HepG2 (cell line): ENCODE measurements at regions not wholly inside any gene's neighbourhood (a gene's known extent, or its start where the extent isn't known, plus 50 kb on each side); places are given as distances from the start of the nearest gene placed in this dataset.

Source experiments
- ATAC-seq: fragments of 200-7000 bp; cut with Tn5 transposase; 3 replicates; pipeline ENCODE4 v1.9.1; 2020; ENCODE audit warnings: mild to moderate bottlenecking, moderate library complexity
- BruUV-seq: library from RNA; stranded (reverse); fragments of 400-500 nt; replicated peaks from 2 replicates; lab custom pipeline; 2021; lab: Mats Ljungman, UMichigan
- CTCF ChIA-PET: fragments of 300-600 bp; formaldehyde crosslinking; extraction: SDS; loops from one replicate; lab custom pipeline; 2021; ENCODE audit warnings: low total read pairs, inconsistent platforms, low intra/inter-chr PET ratio; lab: Yijun Ruan, JAX
- POLR2A ChIA-PET: fragments of 350-600 bp; sonication (Branson Sonifier 250); formaldehyde crosslinking; loops from one replicate; lab custom pipeline; 2020; ENCODE audit warnings: antibody characterized with exemption, inconsistent platforms; lab: Yijun Ruan, JAX
- DNase-seq: peaks from one replicate; pipeline ENCODE4 v3.0.0-alpha.2; 2015; ENCODE audit warnings: low spot score
- FAIRE-seq: peaks from 3 replicates; lab custom pipeline; 2011; peaks lifted over from hg19 to GRCh38; lab: Jason Lieb, UNC
- H2AFZ ChIP-seq: one replicate; pipeline ENCODE4 v1.6.1; 2011; ENCODE audit warnings: low read length, inconsistent platforms
- H3K27ac ChIP-seq: fragments of 300-600 bp; 3 replicates; pipeline ENCODE4 v1.8.0; 2011; ENCODE audit warnings: mixed run types, mild to moderate bottlenecking, mixed read lengths, low read length, inconsistent platforms; ENCODE audit not compliant: insufficient read depth; ENCODE audit errors: extremely low read length
- H3K27me3 ChIP-seq, 2 experiments: fragments of 200-600 bp in 1 of 2; 2 replicates in 1 of 2; 3 replicates in 1 of 2; pipeline versions ENCODE4 v1.6.0 to v1.8.0; 2011; ENCODE audit warnings: low read length in 2 of 2, mild to moderate bottlenecking in 2 of 2, moderate library complexity in 2 of 2, inconsistent platforms in 1 of 2; ENCODE audit not compliant: insufficient read depth in 2 of 2, control insufficient read depth in 1 of 2
- H3K36me3 ChIP-seq, 2 experiments: fragments of 200-600 bp in 1 of 2; replicated peaks in 1 of 2; 2 replicates in 1 of 2; 3 replicates in 1 of 2; pipeline versions ENCODE4 v1.5.1 to v1.8.0; 2011; ENCODE audit warnings: low read length in 2 of 2, inconsistent platforms in 1 of 2; ENCODE audit not compliant: insufficient read depth in 2 of 2, control insufficient read depth in 1 of 2
- H3K4me1 ChIP-seq: 2 replicates; pipeline ENCODE4 v1.5.1; 2012; ENCODE audit warnings: low read length, inconsistent platforms; ENCODE audit not compliant: insufficient read depth
- H3K4me2 ChIP-seq: 2 replicates; pipeline ENCODE4 v1.6.0; 2011; ENCODE audit warnings: low read depth, low read length, inconsistent platforms
- H3K4me3 ChIP-seq, 3 experiments: fragments of 200-600 bp in 1 of 3; sonication (generic), shearing (Covaris generic) in 1 of 3; replicated peaks in 1 of 3; 2 replicates each; pipeline ENCODE4 v1.5.1; 2011 to 2016; ENCODE audit warnings: low read length in 3 of 3, inconsistent platforms in 2 of 3, low read depth in 2 of 3, mild to moderate bottlenecking in 2 of 3, control low read depth in 1 of 3, mixed read lengths in 1 of 3; ENCODE audit not compliant: insufficient read depth in 1 of 3
- H3K79me2 ChIP-seq: one replicate; pipeline ENCODE4 v1.6.1; 2011; ENCODE audit warnings: low read length, inconsistent platforms; ENCODE audit not compliant: insufficient read depth
- H3K9ac ChIP-seq: 2 replicates; pipeline ENCODE4 v1.6.0; 2011; ENCODE audit warnings: mild to moderate bottlenecking, low read depth, low read length, inconsistent platforms; ENCODE audit not compliant: insufficient read depth
- H3K9me3 ChIP-seq: 2 replicates; pipeline ENCODE4 v1.5.1; 2012; ENCODE audit warnings: mild to moderate bottlenecking, low read length
- H4K20me1 ChIP-seq: 2 replicates; pipeline ENCODE4 v1.6.0; 2011; ENCODE audit warnings: inconsistent platforms, mild to moderate bottlenecking, low read length, moderate library complexity; ENCODE audit not compliant: insufficient read depth
- CENPT ChIP-seq: sonication (generic); formaldehyde crosslinking; IDR thresholded peaks from 2 replicates; pipeline ENCODE4 v1.8.0; 2022; ENCODE audit warnings: low read depth, mild to moderate bottlenecking, moderate library complexity, missing genetic modification reagents
- EP300 ChIP-seq, 3 experiments: sonication (generic) in 1 of 3; formaldehyde crosslinking in 1 of 3; IDR thresholded peaks; 2 replicates each; pipeline versions ENCODE4 v1.5.1 to v1.6.1; 2011 to 2020; ENCODE audit warnings: low read depth in 2 of 3, low read length in 2 of 3, borderline replicate concordance in 1 of 3, improper control_type of control experiment in 1 of 3, mild to moderate bottlenecking in 1 of 3, missing genetic modification reagents in 1 of 3, moderate library complexity in 1 of 3
- FOXK2 ChIP-seq: fragments of 450-650 bp; IDR thresholded peaks from 2 replicates; pipeline ENCODE4 v1.6.1; 2016
- HOXA7 ChIP-seq: sonication (generic); formaldehyde crosslinking; IDR thresholded peaks from 2 replicates; pipeline ENCODE4 v1.8.1; 2022; ENCODE audit warnings: mild to moderate bottlenecking, missing genetic modification reagents, moderate library complexity
- MATR3 ChIP-seq: sonication (generic); formaldehyde crosslinking; IDR thresholded peaks from 2 replicates; pipeline ENCODE4 v1.4.0; 2020; ENCODE audit warnings: missing genetic modification reagents
- MED13 ChIP-seq: sonication (generic); formaldehyde crosslinking; IDR thresholded peaks from 2 replicates; pipeline ENCODE4 v1.5.0; 2020; ENCODE audit warnings: missing genetic modification reagents
- MEIS1 ChIP-seq: sonication (generic); formaldehyde crosslinking; IDR thresholded peaks from 2 replicates; pipeline ENCODE4 v1.9.0; 2021; ENCODE audit warnings: mild to moderate bottlenecking, missing genetic modification reagents, moderate library complexity, borderline replicate concordance
- RAD51 ChIP-seq: fragments of 450-650 bp; IDR thresholded peaks from 2 replicates; pipeline ENCODE4 v1.6.1; 2016; ENCODE audit warnings: borderline replicate concordance
- SMAD1 ChIP-seq: sonication (generic); formaldehyde crosslinking; IDR thresholded peaks from 2 replicates; pipeline ENCODE4 v1.4.0; 2020; ENCODE audit warnings: missing genetic modification reagents, low read depth, mild to moderate bottlenecking, borderline replicate concordance
- ZNF10 ChIP-seq: sonication (generic); formaldehyde crosslinking; IDR thresholded peaks from 2 replicates; pipeline ENCODE4 v1.4.0; 2020; ENCODE audit warnings: mild to moderate bottlenecking, low read depth, missing genetic modification reagents, borderline replicate concordance
- ZNF383 ChIP-seq: sonication (generic); formaldehyde crosslinking; IDR thresholded peaks from 2 replicates; pipeline ENCODE4 v1.4.0; 2020; ENCODE audit warnings: missing genetic modification reagents, mild to moderate bottlenecking, borderline replicate concordance
- ZNF510 ChIP-seq: sonication (generic); formaldehyde crosslinking; IDR thresholded peaks from 2 replicates; pipeline ENCODE4 v1.4.0; 2020; ENCODE audit warnings: low read depth, mild to moderate bottlenecking, missing genetic modification reagents
- ZNF614 ChIP-seq: IDR thresholded peaks from 2 replicates; pipeline ENCODE4 v1.6.1; 2018; ENCODE audit warnings: missing biosample characterization, missing genetic modification reagents, inconsistent platforms, borderline replicate concordance
- ZNF766 ChIP-seq: sonication (generic); formaldehyde crosslinking; IDR thresholded peaks from 2 replicates; pipeline ENCODE4 v1.5.0; 2020; ENCODE audit warnings: missing genetic modification reagents, borderline replicate concordance
- WGBS: methylation state at CpG from one replicate; pipeline ENCODE4 v1.1.6; 2017; ENCODE audit warnings: low lambda C conversion rate; 5-methylcytosine and 5-hydroxymethylcytosine counted together
- in situ Hi-C: cut with HindIII; loops from 2 replicates; pipeline ENCODE4 v1.10.0; 2017; ENCODE audit warnings: low pct_unique_long_range_greater_than_20kb; ENCODE audit not compliant: extremely low pct_ligation_motif_present
- intact Hi-C: fragments of 100-400 bp; cut with micrococcal nuclease; formaldehyde crosslinking; loops from one replicate; pipeline ENCODE4 v1.10.0; 2022; ENCODE audit not compliant: unreplicated experiment
- TF ChIP-seq, protein P1 (sequence below): sonication (generic); formaldehyde crosslinking; IDR thresholded peaks from 2 replicates; pipeline ENCODE4 v1.5.0; 2020; ENCODE audit warnings: mild to moderate bottlenecking, low read depth, missing genetic modification reagents, borderline replicate concordance

DNA sequence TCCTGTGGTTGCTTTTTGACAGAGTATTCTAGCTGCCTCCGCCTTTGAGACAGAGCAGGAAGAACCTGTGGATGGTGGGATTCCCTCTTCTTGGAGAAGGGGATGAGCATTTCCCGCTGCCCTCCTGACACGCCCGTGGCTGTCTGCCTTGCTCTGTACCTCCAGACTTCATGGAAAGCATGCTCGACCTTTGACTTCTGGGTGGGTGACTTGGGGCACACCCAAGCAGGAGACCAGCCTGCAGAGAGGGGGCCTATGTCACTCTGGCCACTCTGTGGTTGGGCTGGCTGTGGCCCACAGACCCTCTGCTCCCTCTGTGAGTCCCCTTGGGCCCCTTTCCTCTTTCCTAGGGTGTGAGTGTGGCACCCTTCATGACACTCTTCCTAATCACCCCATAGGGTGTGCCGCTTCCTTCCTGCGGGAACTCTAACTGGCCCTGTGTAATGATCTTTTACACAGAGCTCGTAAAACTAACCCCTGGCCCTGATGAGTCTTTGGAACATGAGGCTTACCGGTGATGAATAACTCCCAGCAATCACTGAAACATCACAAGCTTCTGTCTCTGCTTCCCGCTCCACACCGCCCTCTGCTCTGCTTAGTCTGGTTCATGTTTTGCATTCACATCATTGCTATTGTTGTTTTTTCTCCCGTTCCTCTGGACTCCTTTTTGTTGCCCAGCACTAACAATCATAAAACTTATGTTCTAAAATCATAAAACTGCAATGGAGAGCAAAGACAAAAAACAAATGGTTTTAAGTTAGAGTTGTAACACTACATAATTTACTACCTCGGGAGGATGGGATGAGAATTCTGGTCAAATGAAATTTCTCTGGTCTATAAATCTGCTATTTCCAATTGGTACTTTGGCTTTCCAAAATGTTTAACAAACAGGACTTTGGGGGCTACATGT is 101.1 kb downstream of the SH3YL1 start:
- TF ChIP-seq ZNF10 (no peak), MEIS1 (CRISPR knock-in tag) (no peak), RAD51 (no peak)
- TF ChIP-seq, all 625 proteins: peak for 0
- H3K4me2 ChIP-seq: no peak overlapping the region
- in situ Hi-C loops (no loop called here), intact Hi-C loops (no loop called here)
- no peaks in the 10 kb centered on the region for H4K20me1 ChIP-seq
- ChIA-PET POLR2A (no interaction called here), CTCF (no interaction called here)
- no peak overlapping the region for H2AFZ ChIP-seq
- no peak overlapping the region for H3K9ac ChIP-seq
- H3K36me3 ChIP-seq: no peaks in the 10 kb centered on the region
- H3K4me1 ChIP-seq: no peaks in the 10 kb centered on the region
- no TSS peak for BruUV-seq
- H3K4me3 ChIP-seq: no peak overlapping the region
- no peak for FAIRE-seq
- H3K27me3 ChIP-seq: peaks cover 7 to 46% of the 10 kb centered on the region in 2 experiments; a peak in 4 of 5 replicates
- WGBS: 20% methylated on average over 12 of the region's 13 CpGs
- H3K9me3 ChIP-seq: no peaks in the 10 kb centered on the region
- no peak for DNase-seq
- ATAC-seq: no peak
- H3K79me2 ChIP-seq: no peaks in the 10 kb centered on the region
- H3K27ac ChIP-seq: no peak overlapping the region

DNA sequence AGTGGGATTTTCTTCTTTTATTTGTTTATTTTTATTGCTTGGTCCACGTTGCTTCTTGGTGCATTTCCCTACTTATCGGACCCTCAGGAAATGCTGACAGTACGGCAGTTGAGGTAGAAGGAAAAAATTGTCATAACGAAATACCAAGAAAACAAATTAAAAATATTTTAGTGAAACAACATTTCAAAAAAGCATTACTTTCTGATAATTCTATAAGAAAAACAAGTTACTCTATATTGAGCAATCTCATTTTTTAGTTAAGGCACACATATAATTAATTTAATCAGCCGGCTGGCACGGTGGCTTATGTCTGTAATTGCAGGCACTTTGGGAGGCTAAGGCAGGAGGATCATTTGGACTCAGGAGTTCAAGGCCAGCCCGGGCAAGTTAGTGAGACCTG is 102.1 kb downstream of the SH3YL1 start:
- Histone ChIP-seq H3K27me3 (peaks cover 7 to 47% of the 10 kb centered on the region in 2 experiments; a peak in 4 of 5 replicates), H3K4me3 (no peak overlapping the region), H2AFZ (no peak overlapping the region), H4K20me1 (no peaks in the 10 kb centered on the region), H3K4me2 (no peak overlapping the region), H3K4me1 (no peaks in the 10 kb centered on the region), H3K79me2 (no peaks in the 10 kb centered on the region), H3K36me3 (no peaks in the 10 kb centered on the region), H3K27ac (no peak overlapping the region), H3K9me3 (no peaks in the 10 kb centered on the region), H3K9ac (no peak overlapping the region)
- FAIRE-seq: no peak
- intact Hi-C loops (no loop called here), in situ Hi-C loops (no loop called here)
- ChIA-PET CTCF (no interaction called here), POLR2A (no interaction called here)
- ATAC-seq: no peak
- no peak for DNase-seq
- WGBS: 27% methylated on average over 7 of the region's 7 CpGs
- BruUV-seq: no TSS peak
- TF ChIP-seq, protein P1, sequence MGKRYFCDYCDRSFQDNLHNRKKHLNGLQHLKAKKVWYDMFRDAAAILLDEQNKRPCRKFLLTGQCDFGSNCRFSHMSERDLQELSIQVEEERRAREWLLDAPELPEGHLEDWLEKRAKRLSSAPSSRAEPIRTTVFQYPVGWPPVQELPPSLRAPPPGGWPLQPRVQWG (CRISPR knock-in tag): no peak
- TF ChIP-seq MED13 (CRISPR knock-in tag): no peak
- TF ChIP-seq ZNF614: no peak
- TF ChIP-seq ZNF510 (CRISPR knock-in tag): no peak
- TF ChIP-seq EP300 (IDR thresholded peaks at IDR 0.05; ENCODE audit: low read depth in 2 of 2, low read length in 2 of 2): no peak
- no peak for TF ChIP-seq EP300 (CRISPR knock-in tag; IDR thresholded peaks at IDR 0.05; ENCODE audit: borderline replicate concordance)
- no peak for TF ChIP-seq FOXK2
- TF ChIP-seq ZNF383 (CRISPR knock-in tag): no peak
- TF ChIP-seq MATR3 (CRISPR knock-in tag): no peak
- TF ChIP-seq CENPT: no peak
- no peak for TF ChIP-seq ZNF766 (CRISPR knock-in tag)
- TF ChIP-seq HOXA7 (CRISPR knock-in tag): no peak
- no peak for TF ChIP-seq SMAD1 (CRISPR knock-in tag)
